SIG-M5 treated with dmso at 0.1 percent for 504 hours (cell line): ENCODE measurements at regions not wholly inside any gene's neighbourhood (a gene's known extent, or its start where the extent isn't known, plus 50 kb on each side); places are given as distances from the start of the nearest gene placed in this dataset.

ENCODE experiments used
- DNase-seq: peaks from one replicate; lab custom pipeline; 2025; ENCODE audit not compliant: unreplicated experiment; lab: John Stamatoyannopoulos, UW

GRCh38 chr22:46065691-46066454 is 84.5 kb upstream of the PPARA start:
- no peak for DNase-seq

GRCh38 chr22:46066691-46067090 is 83.6 kb upstream of the PPARA start:
- no peak for DNase-seq

- DNase-seq = no peak
These were observed 82.9 kb upstream of the PPARA start for GRCh38 chr22:46067159-46068111.

GRCh38 chr22:46068181-46068592 is 82.1 kb upstream of the PPARA start:
- DNase-seq = no peak

- DNase-seq = no peak
These were observed 81.5 kb upstream of the PPARA start for GRCh38 chr22:46068593-46069491.

- DNase-seq = peak; percentile 78
These were observed 80.7 kb upstream of the PPARA start for GRCh38 chr22:46069521-46070214.

GRCh38 chr22:46070215-46070802 is 80.0 kb upstream of the PPARA start:
- peak; percentile 36 for DNase-seq

GRCh38 chr22:46070803-46071450 is 79.4 kb upstream of the PPARA start:
- DNase-seq = peak; percentile 72

- DNase-seq = peak; percentile 72
These were observed 78.7 kb upstream of the PPARA start for GRCh38 chr22:46071451-46072109.

- DNase-seq = peak; percentile 40
These were observed 78.0 kb upstream of the PPARA start for GRCh38 chr22:46072110-46072881.

GRCh38 chr22:46072981-46073682 is 77.2 kb upstream of the PPARA start:
- no peak for DNase-seq

GRCh38 chr22:46073683-46074504 is 76.4 kb upstream of the PPARA start:
- peak; percentile 3 for DNase-seq

GRCh38 chr22:46074771-46075551 is 75.4 kb upstream of the PPARA start:
- no peak for DNase-seq

- no peak for DNase-seq
These were observed 74.4 kb upstream of the PPARA start for GRCh38 chr22:46075764-46076531.

GRCh38 chr22:46076651-46077339 is 73.5 kb upstream of the PPARA start:
- no peak for DNase-seq
